Activated CD8-positive, alpha-beta T cell treated with anti-CD3 and anti-CD28 coated beads for 36 hours (primary cell): ENCODE measurements at regions not wholly inside any gene's neighbourhood (a gene's known extent, or its start where the extent isn't known, plus 50 kb on each side); places are given as distances from the start of the nearest gene placed in this dataset.

Source experiments
- ATAC-seq: fragments of 200-7000 bp; cut with Tn5 transposase; one replicate; pipeline ENCODE4 v1.10.0; 2021; ENCODE audit warnings: mild to moderate bottlenecking, moderate library complexity
- CTCF ChIA-PET: fragments of 350-600 bp; sonication (Branson Sonifier 250); formaldehyde crosslinking; loops from one replicate; lab custom pipeline; 2021; ENCODE audit warnings: antibody characterized with exemption; lab: Charles Lee
- POLR2A ChIA-PET: fragments of 350-600 bp; sonication (Branson Sonifier 250); formaldehyde crosslinking; loops from one replicate; lab custom pipeline; 2021; ENCODE audit warnings: antibody characterized with exemption; lab: Charles Lee
- DNase-seq: peaks from one replicate; pipeline ENCODE4 v3.0.0-alpha.2; 2020
- H3K27ac Mint-ChIP-seq: one replicate; pipeline ENCODE4 v1.8.0; 2021; ENCODE audit warnings: mild to moderate bottlenecking, mixed read lengths
- H3K27me3 Mint-ChIP-seq: one replicate; pipeline ENCODE4 v1.8.0; 2021; ENCODE audit warnings: mixed read lengths
- H3K36me3 Mint-ChIP-seq: one replicate; pipeline ENCODE4 v1.8.0; 2021; ENCODE audit warnings: low read depth, mixed read lengths
- H3K4me1 Mint-ChIP-seq: one replicate; pipeline ENCODE4 v1.8.0; 2021; ENCODE audit warnings: low read depth, mixed read lengths
- H3K4me3 Mint-ChIP-seq: one replicate; pipeline ENCODE4 v1.8.0; 2021; ENCODE audit warnings: mild to moderate bottlenecking, moderate library complexity, mixed read lengths
- H3K9me3 Mint-ChIP-seq: one replicate; pipeline ENCODE4 v1.8.0; 2021; ENCODE audit warnings: mixed read lengths
- intact Hi-C: fragments of 100-400 bp; cut with micrococcal nuclease; formaldehyde crosslinking; loops from one replicate; pipeline ENCODE4 v1.10.0; 2022
- TF ChIP-seq, protein P1 (sequence below): fragments of 200-600 bp; IDR thresholded peaks from one replicate; pipeline ENCODE4 v1.8.0; 2022; ENCODE audit warnings: antibody characterized with exemption, mild to moderate bottlenecking

DNA sequence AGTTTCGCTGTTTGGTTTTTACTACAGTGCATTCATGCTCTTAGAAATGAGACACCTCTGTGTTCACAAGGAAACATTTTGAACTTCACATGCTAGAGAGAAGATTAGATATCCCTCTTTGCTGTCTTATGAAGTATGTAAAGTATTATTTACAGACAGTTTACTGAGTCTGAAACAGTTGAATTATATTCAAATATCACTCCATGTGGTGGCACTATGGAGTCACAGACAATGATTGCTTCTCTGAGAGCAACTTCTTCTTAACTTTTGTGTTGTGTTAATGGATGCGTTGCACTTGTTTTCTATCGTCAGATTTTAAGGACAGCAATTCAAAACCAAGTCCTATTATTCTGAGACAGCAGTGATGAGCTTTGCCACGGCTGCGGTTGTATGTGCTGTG lies 823.6 kb downstream of the GALR1 start:
- CTCF ChIA-PET, result no interaction called here
- Mint-ChIP-seq H3K27ac (no peak overlapping the region), H3K9me3 (no peaks in the 10 kb centered on the region), H3K4me1 (no peaks in the 10 kb centered on the region), H3K4me3 (no peak overlapping the region), H3K36me3 (no peaks in the 10 kb centered on the region), H3K27me3 (no peaks in the 10 kb centered on the region)
- intact Hi-C loops, result no loop called here
- no peak for DNase-seq
- TF ChIP-seq, protein P1, sequence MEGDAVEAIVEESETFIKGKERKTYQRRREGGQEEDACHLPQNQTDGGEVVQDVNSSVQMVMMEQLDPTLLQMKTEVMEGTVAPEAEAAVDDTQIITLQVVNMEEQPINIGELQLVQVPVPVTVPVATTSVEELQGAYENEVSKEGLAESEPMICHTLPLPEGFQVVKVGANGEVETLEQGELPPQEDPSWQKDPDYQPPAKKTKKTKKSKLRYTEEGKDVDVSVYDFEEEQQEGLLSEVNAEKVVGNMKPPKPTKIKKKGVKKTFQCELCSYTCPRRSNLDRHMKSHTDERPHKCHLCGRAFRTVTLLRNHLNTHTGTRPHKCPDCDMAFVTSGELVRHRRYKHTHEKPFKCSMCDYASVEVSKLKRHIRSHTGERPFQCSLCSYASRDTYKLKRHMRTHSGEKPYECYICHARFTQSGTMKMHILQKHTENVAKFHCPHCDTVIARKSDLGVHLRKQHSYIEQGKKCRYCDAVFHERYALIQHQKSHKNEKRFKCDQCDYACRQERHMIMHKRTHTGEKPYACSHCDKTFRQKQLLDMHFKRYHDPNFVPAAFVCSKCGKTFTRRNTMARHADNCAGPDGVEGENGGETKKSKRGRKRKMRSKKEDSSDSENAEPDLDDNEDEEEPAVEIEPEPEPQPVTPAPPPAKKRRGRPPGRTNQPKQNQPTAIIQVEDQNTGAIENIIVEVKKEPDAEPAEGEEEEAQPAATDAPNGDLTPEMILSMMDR, result no peak
- no peak for ATAC-seq
- POLR2A ChIA-PET, result no interaction called here

DNA sequence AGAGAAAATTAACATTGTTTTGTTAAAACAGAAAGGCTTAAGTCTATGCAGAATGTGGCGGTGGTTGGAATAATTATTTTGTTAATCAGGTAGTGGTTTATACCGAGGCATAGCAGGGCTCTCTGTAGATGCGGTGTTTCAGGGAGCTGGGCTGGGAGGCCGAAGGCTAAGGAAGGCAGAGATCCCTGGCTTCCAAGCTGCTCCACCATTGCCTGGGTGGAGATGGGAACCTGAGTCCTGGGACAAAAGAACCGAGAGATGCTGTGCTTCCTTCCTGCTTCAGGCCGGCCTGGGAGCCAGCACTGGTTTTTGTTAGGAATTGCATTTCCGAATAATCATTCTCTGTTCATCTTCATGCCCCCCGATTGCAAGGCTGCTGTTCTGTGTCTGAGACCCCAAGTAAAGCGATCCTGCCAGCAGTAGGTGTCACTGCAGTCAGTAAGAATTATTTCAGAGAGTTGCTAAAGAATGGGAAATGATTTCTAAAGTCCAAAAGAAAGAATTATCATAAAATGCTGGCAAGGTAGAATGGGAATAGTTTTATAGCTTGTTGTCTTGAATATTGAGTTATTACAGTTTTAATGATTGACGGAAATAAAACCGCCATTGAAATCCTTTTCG lies 824.9 kb downstream of the GALR1 start:
- CTCF ChIA-PET, result interaction anchor here (0.5 kb wide), 1 partner anchor 146 kb away, joined by 3 read pairs; no protein-coding TSS in a partner anchor
- POLR2A ChIA-PET, result no interaction called here

GRCh38 chr18:78080081-78080480 lies 830.4 kb downstream of the GALR1 start:
- POLR2A ChIA-PET, result no interaction called here
- CTCF ChIA-PET, result no interaction called here
- Mint-ChIP-seq H3K9me3 (no peaks in the 10 kb centered on the region), H3K27me3 (no peaks in the 10 kb centered on the region), H3K4me1 (no peaks in the 10 kb centered on the region), H3K27ac (no peak overlapping the region), H3K36me3 (no peaks in the 10 kb centered on the region), H3K4me3 (no peak overlapping the region)
- intact Hi-C loops, result no loop called here
- no peak for ATAC-seq
- no peak for DNase-seq
- TF ChIP-seq, protein P1, result no peak

More for the DNA sequence above, 824.9 kb downstream of the GALR1 start:
- Mint-ChIP-seq H3K4me3 (no peak overlapping the region), H3K27me3 (no peaks in the 10 kb centered on the region), H3K36me3 (no peaks in the 10 kb centered on the region), H3K4me1 (no peaks in the 10 kb centered on the region), H3K9me3 (no peaks in the 10 kb centered on the region), H3K27ac (no peak overlapping the region)
- intact Hi-C loops, result no loop called here
- ATAC-seq (no peak), DNase-seq (no peak)
- TF ChIP-seq, protein P1, result no peak

DNA sequence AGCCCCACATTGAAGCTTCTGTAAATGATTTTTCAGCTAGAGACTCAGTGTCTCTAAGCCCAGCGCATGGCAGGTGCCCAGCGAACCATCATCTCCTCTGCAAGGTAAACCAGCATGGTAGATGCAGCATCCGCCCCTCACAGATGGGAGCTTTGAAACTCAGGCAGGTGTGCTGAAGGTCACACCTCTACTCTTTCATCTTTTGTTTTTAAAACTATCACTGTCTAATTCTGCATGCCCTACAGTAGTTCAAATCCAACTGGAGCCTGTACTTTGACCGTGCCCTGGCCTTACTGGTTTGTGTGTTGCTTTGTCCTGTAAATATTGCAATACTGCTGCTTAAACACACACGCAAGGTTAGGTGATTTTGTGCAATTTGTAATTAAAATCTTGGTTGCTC lies 831.1 kb downstream of the GALR1 start:
- Mint-ChIP-seq H3K27ac (no peak overlapping the region), H3K4me1 (no peaks in the 10 kb centered on the region), H3K9me3 (no peaks in the 10 kb centered on the region), H3K27me3 (no peaks in the 10 kb centered on the region), H3K36me3 (no peaks in the 10 kb centered on the region), H3K4me3 (no peak overlapping the region)
- DNase-seq (no peak), ATAC-seq (no peak)
- POLR2A ChIA-PET, result no interaction called here
- CTCF ChIA-PET, result no interaction called here
- intact Hi-C loops, result no loop called here
- TF ChIP-seq, protein P1, result no peak

DNA sequence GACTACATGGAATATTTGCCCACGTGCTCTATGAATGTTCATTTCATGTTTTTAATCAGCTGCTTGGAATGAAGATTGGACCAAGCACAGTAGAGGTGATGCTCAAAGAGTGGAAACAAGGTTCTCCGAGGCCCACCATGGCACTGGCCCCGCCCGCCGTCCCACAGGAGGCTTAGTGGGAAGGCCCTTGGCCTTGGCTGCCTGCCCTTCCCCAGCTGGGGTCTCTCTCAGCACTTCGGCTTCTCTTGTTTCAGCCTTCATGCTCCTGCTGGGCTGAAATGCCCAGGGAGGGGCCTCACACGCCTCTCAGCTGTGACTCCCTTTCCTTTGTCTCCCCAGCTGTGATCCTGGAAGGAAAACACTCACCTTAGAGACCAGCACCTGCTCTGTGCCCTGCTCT lies 833.2 kb downstream of the GALR1 start:
- no peaks in the 10 kb centered on the region for H3K4me1 Mint-ChIP-seq
- H3K27ac Mint-ChIP-seq, result no peak overlapping the region
- DNase-seq (no peak), ATAC-seq (no peak)
- H3K4me3 Mint-ChIP-seq, result no peak overlapping the region
- POLR2A ChIA-PET, result no interaction called here
- intact Hi-C loops, result no loop called here
- CTCF ChIA-PET, result no interaction called here
- H3K27me3 Mint-ChIP-seq, result no peaks in the 10 kb centered on the region
- TF ChIP-seq, protein P1, result no peak
- H3K36me3 Mint-ChIP-seq, result no peaks in the 10 kb centered on the region
- H3K9me3 Mint-ChIP-seq, result no peaks in the 10 kb centered on the region
